H1 (cell line): ENCODE measurements at regions not wholly inside any gene's neighbourhood (a gene's known extent, or its start where the extent isn't known, plus 50 kb on each side); places are given as distances from the start of the nearest gene placed in this dataset.

Experiments
- CTCF ChIA-PET: fragments of 300-600 bp; sonication (Branson Sonifier 250); formaldehyde crosslinking; loops from one replicate; lab custom pipeline; 2021; ENCODE audit not compliant: partially characterized antibody; lab: Charles Lee
- POLR2A ChIA-PET: fragments of 300-600 bp; sonication (Branson Sonifier 250); formaldehyde crosslinking; loops from one replicate; lab custom pipeline; 2021; ENCODE audit warnings: inconsistent platforms; ENCODE audit not compliant: partially characterized antibody; lab: Charles Lee
- DNase-seq, 2 experiments: peaks; one replicate each; pipeline versions ENCODE4 v3.0.0 to v3.0.0-alpha.2; 2010 to 2022; ENCODE audit warnings: low spot score in 2 of 2, low read depth in 1 of 2, mixed read lengths in 1 of 2
- FAIRE-seq: peaks from 2 replicates; lab custom pipeline; 2011; peaks lifted over from hg19 to GRCh38; lab: Jason Lieb, UNC
- H2AFZ ChIP-seq: 2 replicates; pipeline ENCODE4 v1.8.1; 2012; ENCODE audit warnings: low read length, inconsistent platforms
- H2AK5ac ChIP-seq: 2 replicates; pipeline ENCODE4 v1.6.1; 2013; ENCODE audit warnings: low read depth, low read length
- H2BK120ac ChIP-seq: replicated peaks from 2 replicates; pipeline ENCODE3; 2013; ENCODE audit warnings: low read depth, low read length, inconsistent platforms
- H2BK12ac ChIP-seq: 2 replicates; pipeline ENCODE4 v1.6.1; 2013; ENCODE audit warnings: low read depth, low read length
- H2BK15ac ChIP-seq: 2 replicates; pipeline ENCODE4 v1.6.1; 2013; ENCODE audit warnings: low read length
- H2BK20ac ChIP-seq: 2 replicates; pipeline ENCODE4 v1.6.1; 2013; ENCODE audit warnings: low read length
- H2BK5ac ChIP-seq: 2 replicates; pipeline ENCODE4 v1.6.1; 2013; ENCODE audit warnings: low read depth, low read length
- H3K14ac ChIP-seq: 2 replicates; pipeline ENCODE4 v1.6.1; 2013; ENCODE audit warnings: inconsistent platforms; ENCODE audit not compliant: insufficient read length
- H3K18ac ChIP-seq: 2 replicates; pipeline ENCODE4 v1.6.1; 2013; ENCODE audit warnings: low read length; ENCODE audit errors: extremely low read depth
- H3K23ac ChIP-seq: 2 replicates; pipeline ENCODE4 v1.6.1; 2013; ENCODE audit warnings: inconsistent platforms; ENCODE audit not compliant: insufficient read length
- H3K23me2 ChIP-seq: 2 replicates; pipeline ENCODE4 v1.6.1; 2013; ENCODE audit warnings: low read depth, low read length
- H3K27ac ChIP-seq: 2 replicates; pipeline ENCODE4 v1.6.1; 2011; ENCODE audit warnings: low read depth, low read length, inconsistent platforms
- H3K27me3 ChIP-seq, 4 experiments: replicated peaks in 1 of 4; 1 replicate in 1 of 4; 2 replicates in 3 of 4; pipeline versions ENCODE4 v1.6.1 to v1.8.1; 2011 to 2013; ENCODE audit warnings: low read length in 3 of 4, mild to moderate bottlenecking in 3 of 4, inconsistent platforms in 2 of 4, mixed read lengths in 2 of 4, moderate library complexity in 1 of 4; ENCODE audit not compliant: control insufficient read depth in 3 of 4, insufficient read depth in 3 of 4; ENCODE audit errors: extremely low read depth in 1 of 4
- H3K36me3 ChIP-seq, 4 experiments: 2 replicates each; pipeline versions ENCODE4 v1.6.1 to v1.8.1; 2011 to 2013; ENCODE audit warnings: mild to moderate bottlenecking in 4 of 4, low read length in 3 of 4, moderate library complexity in 2 of 4, control low read depth in 1 of 4, inconsistent platforms in 1 of 4; ENCODE audit not compliant: insufficient read depth in 4 of 4, control insufficient read depth in 2 of 4
- H3K4ac ChIP-seq: replicated peaks from 2 replicates; pipeline ENCODE3; 2013; ENCODE audit warnings: low read length, low read depth, mixed read lengths, inconsistent platforms; ENCODE audit not compliant: insufficient read length
- H3K4me1 ChIP-seq, 4 experiments: replicated peaks in 1 of 4; 1 replicate in 1 of 4; 2 replicates in 3 of 4; pipeline versions ENCODE4 v1.6.1 to v1.8.1; 2011 to 2013; ENCODE audit warnings: low read length in 3 of 4, inconsistent platforms in 2 of 4, mixed read lengths in 1 of 4; ENCODE audit not compliant: insufficient read depth in 4 of 4, control insufficient read depth in 3 of 4
- H3K4me2 ChIP-seq, 2 experiments: 2 replicates each; pipeline versions ENCODE4 v1.6.1 to v1.8.1; 2011 to 2013; ENCODE audit warnings: low read depth in 2 of 2, low read length in 2 of 2, control low read depth in 1 of 2, inconsistent platforms in 1 of 2, mild to moderate bottlenecking in 1 of 2; ENCODE audit not compliant: insufficient read depth in 1 of 2
- H3K4me3 ChIP-seq, 4 experiments: fragments of 200-600, 300-600 bp in 1 of 4; sonication (generic), shearing (Covaris generic), sonication (Bioruptor Twin) in 1 of 4; 2 replicates each; pipeline versions ENCODE4 v1.5.1 to v1.8.1; 2011 to 2016; ENCODE audit warnings: low read length in 4 of 4, low read depth in 3 of 4, control low read depth in 2 of 4, inconsistent platforms in 2 of 4, mild to moderate bottlenecking in 2 of 4, mixed read lengths in 1 of 4, moderate library complexity in 1 of 4; ENCODE audit not compliant: insufficient read depth in 2 of 4; ENCODE audit errors: extremely low read depth in 1 of 4
- H3K56ac ChIP-seq: replicated peaks from 2 replicates; pipeline ENCODE3; 2013; ENCODE audit warnings: low read depth, mild to moderate bottlenecking, mixed read lengths, low read length, inconsistent platforms; ENCODE audit not compliant: insufficient read length
- H3K79me1 ChIP-seq: 2 replicates; pipeline ENCODE4 v1.6.1; 2013; ENCODE audit warnings: low read depth, low read length, control low read depth
- H3K79me2 ChIP-seq, 2 experiments: 2 replicates each; pipeline versions ENCODE4 v1.6.1 to v1.8.1; 2012 to 2013; ENCODE audit warnings: low read length in 2 of 2, mild to moderate bottlenecking in 2 of 2, inconsistent platforms in 1 of 2; ENCODE audit not compliant: insufficient read depth in 2 of 2, control insufficient read depth in 1 of 2
- H3K9ac ChIP-seq, 4 experiments: replicated peaks in 1 of 4; 1 replicate in 1 of 4; 2 replicates in 3 of 4; pipeline versions ENCODE4 v1.6.1 to v1.8.1; 2011 to 2013; ENCODE audit warnings: low read depth in 3 of 4, low read length in 3 of 4, control low read depth in 2 of 4, mild to moderate bottlenecking in 2 of 4, moderate library complexity in 2 of 4, inconsistent platforms in 1 of 4; ENCODE audit errors: extremely low read depth in 1 of 4
- H3K9me3 ChIP-seq, 2 experiments: 2 replicates each; pipeline versions ENCODE4 v1.6.1 to v1.8.1; 2012 to 2013; ENCODE audit warnings: mild to moderate bottlenecking in 2 of 2, moderate library complexity in 2 of 2, control low read depth in 1 of 2, inconsistent platforms in 1 of 2, low read depth in 1 of 2, low read length in 1 of 2, mixed read lengths in 1 of 2; ENCODE audit not compliant: insufficient read depth in 2 of 2
- H4K20me1 ChIP-seq, 2 experiments: replicated peaks in 1 of 2; 2 replicates each; pipeline versions ENCODE3 to v1.8.1; 2011 to 2013; ENCODE audit warnings: inconsistent platforms in 2 of 2, low read length in 2 of 2, mild to moderate bottlenecking in 1 of 2; ENCODE audit not compliant: insufficient read depth in 2 of 2, control insufficient read depth in 1 of 2
- H4K5ac ChIP-seq: 2 replicates; pipeline ENCODE4 v1.6.1; 2013; ENCODE audit warnings: low read length, low read depth, mixed read lengths, inconsistent platforms; ENCODE audit not compliant: insufficient read length
- H4K8ac ChIP-seq: 2 replicates; pipeline ENCODE4 v1.8.0; 2013; ENCODE audit warnings: mild to moderate bottlenecking, moderate library complexity, low read length, inconsistent platforms; ENCODE audit not compliant: insufficient read depth; ENCODE audit errors: extremely low read depth
- H4K91ac ChIP-seq: replicated peaks from 2 replicates; pipeline ENCODE3; 2013; ENCODE audit warnings: low read length, mixed read lengths, inconsistent platforms; ENCODE audit not compliant: insufficient read length
- ATF2 ChIP-seq: IDR thresholded peaks from 2 replicates; pipeline ENCODE4 v1.6.1; 2012; ENCODE audit warnings: low read length, inconsistent platforms
- CBX5 ChIP-seq: fragments of 300-800, 300-1000 bp; sonication (generic); IDR thresholded peaks from 2 replicates; pipeline ENCODE4 v1.7.1; 2016; ENCODE audit warnings: antibody characterized with exemption, low read length, low read depth
- CREB1 ChIP-seq: IDR thresholded peaks from 2 replicates; pipeline ENCODE4 v1.6.1; 2012; ENCODE audit warnings: inconsistent platforms
- E2F6 ChIP-seq: IDR thresholded peaks from 2 replicates; pipeline ENCODE4 v1.6.1; 2012; ENCODE audit warnings: inconsistent platforms
- HDAC2 ChIP-seq, 2 experiments: fragments of 300-600 bp in 1 of 2; sonication (generic) in 1 of 2; IDR thresholded peaks; 2 replicates each; pipeline ENCODE4 v1.6.1; 2011 to 2012; ENCODE audit warnings: low read depth in 2 of 2, low read length in 2 of 2, mild to moderate bottlenecking in 2 of 2, moderate library complexity in 2 of 2, borderline replicate concordance in 1 of 2, inconsistent platforms in 1 of 2
- MAFK ChIP-seq: IDR thresholded peaks from 2 replicates; pipeline ENCODE4 v1.6.1; 2012; ENCODE audit warnings: low read depth, mild to moderate bottlenecking, improper control_type of control experiment, low read length
- TAF1 ChIP-seq: IDR thresholded peaks from 2 replicates; pipeline ENCODE4 v1.6.1; 2011; ENCODE audit warnings: mild to moderate bottlenecking, low read depth, low read length
- WGBS, 2 experiments: shearing (Covaris generic) in 1 of 2; methylation state at CpG; one replicate each; pipeline versions ENCODE4 v1.1.6 to v1.1.7; 2013 to 2015; ENCODE audit warnings: low lambda C conversion rate in 2 of 2, mixed read lengths in 2 of 2, inconsistent platforms in 1 of 2, low coverage in 1 of 2, missing lambda C conversion rate in 1 of 2; ENCODE audit not compliant: insufficient replicate concordance in 2 of 2, insufficient coverage in 1 of 2, insufficient read length in 1 of 2; ENCODE audit errors: extremely low coverage in 1 of 2, missing lambda C conversion rate in 1 of 2; 5-methylcytosine and 5-hydroxymethylcytosine counted together

GRCh38 chr7:106592282-106593027 lies 68.5 kb downstream of the CCDC71L start:
- POLR2A ChIA-PET = no interaction called here
- TF ChIP-seq TAF1 = no peak
- no peak for TF ChIP-seq E2F6
- no peak for TF ChIP-seq CREB1
- no peak for TF ChIP-seq HDAC2 (IDR thresholded peaks at IDR 0.05; ENCODE audit: borderline replicate concordance in 1 of 2, low read depth in 2 of 2, low read length in 2 of 2)
- TF ChIP-seq ATF2 = no peak
- TF ChIP-seq CBX5 = no peak
- TF ChIP-seq MAFK = no peak

More at GRCh38 chr7:106592282-106593027, 68.5 kb downstream of the CCDC71L start:
- Histone ChIP-seq H4K8ac (no peak overlapping the region), H2AK5ac (no peak overlapping the region), H3K27ac (no peak overlapping the region), H3K18ac (no peak overlapping the region), H3K9ac (no peak overlapping the region), H2BK20ac (no peak overlapping the region), H3K23ac (no peak overlapping the region), H3K14ac (no peak overlapping the region), H2AFZ (no peak overlapping the region), H3K9me3 (no peaks in the 10 kb centered on the region), H4K5ac (no peak overlapping the region), H3K4ac (no peak overlapping the region), H3K36me3 (no peaks in the 10 kb centered on the region), H3K79me1 (no peaks in the 10 kb centered on the region), H3K4me2 (no peak overlapping the region), H3K23me2 (no peaks in the 10 kb centered on the region), H3K27me3 (no peaks in the 10 kb centered on the region; a peak in 1 of 7 replicates), H3K56ac (no peak overlapping the region), H2BK15ac (no peak overlapping the region), H3K4me1 (no peaks in the 10 kb centered on the region), H2BK5ac (no peak overlapping the region), H2BK12ac (no peak overlapping the region), H3K79me2 (no peaks in the 10 kb centered on the region), H2BK120ac (no peak overlapping the region), H4K91ac (no peak overlapping the region), H4K20me1 (no peaks in the 10 kb centered on the region), H3K4me3 (no peak overlapping the region)
- CTCF ChIA-PET = no interaction called here
- 100% methylated on average over 1 of the region's 1 CpG; no CpG with 5 or more reads in 1 of the 2 experiments for WGBS, 2 experiments
- FAIRE-seq (no peak), DNase-seq (no peak)
